SK-N-SH (cell line): ENCODE measurements at regions not wholly inside any gene's neighbourhood (a gene's known extent, or its start where the extent isn't known, plus 50 kb on each side); places are given as distances from the start of the nearest gene placed in this dataset.

Source experiments
- CTCF ChIA-PET: fragments of 300-600, 350-600 bp; formaldehyde crosslinking; extraction: SDS; loops from one replicate; lab custom pipeline; 2021; lab: Yijun Ruan, JAX
- POLR2A ChIA-PET: fragments of 350-600 bp; sonication (Branson Sonifier 250); formaldehyde crosslinking; extraction: SDS; loops from one replicate; lab custom pipeline; 2020; ENCODE audit warnings: antibody characterized with exemption, inconsistent platforms; lab: Yijun Ruan, JAX
- DNase-seq: peaks from one replicate; pipeline ENCODE4 v3.0.0; 2012
- H2AFZ ChIP-seq: fragments of 200-600 bp; sonication (generic); 2 replicates; pipeline ENCODE4 v1.8.1; 2016; ENCODE audit warnings: antibody characterized with exemption, mild to moderate bottlenecking, low read depth
- H3F3A ChIP-seq: fragments of 200-600 bp; sonication (generic); replicated peaks from 2 replicates; pipeline ENCODE3; 2016; ENCODE audit warnings: antibody characterized with exemption, mild to moderate bottlenecking; ENCODE audit not compliant: insufficient read depth
- H3K27ac ChIP-seq, 2 experiments: fragments of 200-500 bp in 1 of 2; fragments of 200-600 bp in 1 of 2; sonication (Bioruptor generic) in 1 of 2; sonication (generic), shearing (Covaris generic) in 1 of 2; 2 replicates each; pipeline versions ENCODE4 v1.5.1 to v1.6.1; 2014 to 2016; ENCODE audit warnings: low read depth in 2 of 2, inconsistent platforms in 1 of 2, low read length in 1 of 2, mild to moderate bottlenecking in 1 of 2, mixed read lengths in 1 of 2
- H3K27me3 ChIP-seq: fragments of 200-600 bp; sonication (generic), shearing (Covaris generic); 2 replicates; pipeline ENCODE4 v1.6.1; 2016; ENCODE audit warnings: mixed run types; ENCODE audit not compliant: insufficient read depth
- H3K36me3 ChIP-seq, 2 experiments: fragments of 200-500 bp in 1 of 2; fragments of 200-600 bp in 1 of 2; sonication (Bioruptor generic) in 1 of 2; sonication (generic) in 1 of 2; replicated peaks in 1 of 2; 2 replicates each; pipeline versions ENCODE3 to v1.5.1; 2014 to 2016; ENCODE audit warnings: low read length in 1 of 2, mild to moderate bottlenecking in 1 of 2; ENCODE audit not compliant: insufficient read depth in 2 of 2, control insufficient read depth in 1 of 2
- H3K4me1 ChIP-seq, 2 experiments: fragments of 200-500 bp in 1 of 2; fragments of 200-600 bp in 1 of 2; sonication (Bioruptor generic) in 1 of 2; sonication (generic), shearing (Covaris generic) in 1 of 2; 2 replicates each; pipeline versions ENCODE4 v1.5.1 to v1.6.1; 2014 to 2016; ENCODE audit warnings: low read depth in 1 of 2, low read length in 1 of 2, mixed run types in 1 of 2; ENCODE audit not compliant: insufficient read depth in 2 of 2, control insufficient read depth in 1 of 2
- H3K4me2 ChIP-seq: fragments of 200-600 bp; sonication (generic), shearing (Covaris generic); 2 replicates; pipeline ENCODE4 v1.6.1; 2017; ENCODE audit warnings: mixed run types
- H3K4me3 ChIP-seq, 2 experiments: fragments of 200-500 bp in 1 of 2; fragments of 200-600 bp in 1 of 2; sonication (Bioruptor generic) in 1 of 2; sonication (generic), shearing (Covaris generic) in 1 of 2; 2 replicates each; pipeline versions ENCODE4 v1.5.1 to v1.8.1; 2014 to 2016; ENCODE audit warnings: low read depth in 2 of 2, inconsistent platforms in 1 of 2, low read length in 1 of 2, mild to moderate bottlenecking in 1 of 2, mixed read lengths in 1 of 2, moderate library complexity in 1 of 2
- H3K79me2 ChIP-seq: fragments of 200-600 bp; sonication (generic); 2 replicates; pipeline ENCODE4 v1.8.1; 2017; ENCODE audit warnings: mild to moderate bottlenecking; ENCODE audit not compliant: insufficient read depth
- H3K9ac ChIP-seq: fragments of 200-600 bp; sonication (generic); 2 replicates; pipeline ENCODE4 v1.6.1; 2017; ENCODE audit warnings: mixed run types
- H3K9me2 ChIP-seq: fragments of 200-600 bp; sonication (generic); 2 replicates; pipeline ENCODE4 v1.6.1; 2017; ENCODE audit warnings: mixed run types
- H3K9me3 ChIP-seq: fragments of 200-600 bp; sonication (generic); 2 replicates; pipeline ENCODE4 v1.6.1; 2017; ENCODE audit warnings: mixed run types, mild to moderate bottlenecking, moderate library complexity
- H4K20me1 ChIP-seq: fragments of 200-600 bp; sonication (generic); 2 replicates; pipeline ENCODE4 v1.6.1; 2017; ENCODE audit warnings: mild to moderate bottlenecking, mixed run types; ENCODE audit not compliant: insufficient read depth
- CHD2 ChIP-seq: fragments of 150-350 bp; IDR thresholded peaks from 2 replicates; pipeline ENCODE4 v1.6.1; 2018; ENCODE audit warnings: low read length; ENCODE audit not compliant: partially characterized antibody
- CTCF ChIP-seq: fragments of 200-600 bp; sonication (generic); IDR thresholded peaks from 2 replicates; pipeline ENCODE4 v1.6.1; 2017; ENCODE audit warnings: antibody characterized with exemption, mild to moderate bottlenecking, moderate library complexity
- ELF1 ChIP-seq: IDR thresholded peaks from 2 replicates; pipeline ENCODE4 v1.4.0; 2012
- EP300 ChIP-seq, 2 experiments: IDR thresholded peaks; 2 replicates each; pipeline versions ENCODE4 v1.4.0 to v1.6.1; 2012; ENCODE audit warnings: borderline replicate concordance in 1 of 2, low read depth in 1 of 2, low read length in 1 of 2
- IRF3 ChIP-seq: fragments of 150-350 bp; IDR thresholded peaks from 2 replicates; pipeline ENCODE4 v1.6.1; 2016; ENCODE audit warnings: mild to moderate bottlenecking, low read depth, low read length
- JUND ChIP-seq: IDR thresholded peaks from 2 replicates; pipeline ENCODE4 v1.4.0; 2012
- NFIC ChIP-seq: IDR thresholded peaks from 2 replicates; pipeline ENCODE4 v1.4.0; 2012; ENCODE audit warnings: borderline replicate concordance
- NRF1 ChIP-seq: IDR thresholded peaks from 2 replicates; pipeline ENCODE4 v1.6.1; 2012; ENCODE audit warnings: low read depth, mild to moderate bottlenecking, low read length
- POLR2AphosphoS5 ChIP-seq: IDR thresholded peaks from 2 replicates; pipeline ENCODE4 v1.6.1; 2012; ENCODE audit warnings: low read depth, low read length
- RCOR1 ChIP-seq: fragments of 150-350 bp; IDR thresholded peaks from 2 replicates; pipeline ENCODE4 v1.6.1; 2017; ENCODE audit warnings: antibody characterized with exemption, low read length
- RFX5 ChIP-seq: IDR thresholded peaks from 2 replicates; pipeline ENCODE4 v1.6.1; 2012; ENCODE audit warnings: mild to moderate bottlenecking, improper control_type of control experiment, low read length
- SMC3 ChIP-seq: IDR thresholded peaks from 2 replicates; pipeline ENCODE4 v1.6.1; 2012; ENCODE audit warnings: low read depth, low read length, improper control_type of control experiment
- TCF12 ChIP-seq: IDR thresholded peaks from 2 replicates; pipeline ENCODE4 v1.4.0; 2012
- TEAD4 ChIP-seq: IDR thresholded peaks from 2 replicates; pipeline ENCODE4 v1.4.0; 2012; ENCODE audit warnings: mild to moderate bottlenecking, borderline replicate concordance; ENCODE audit not compliant: insufficient read depth
- USF1 ChIP-seq: IDR thresholded peaks from 2 replicates; pipeline ENCODE4 v1.4.0; 2012; ENCODE audit warnings: low read depth, borderline replicate concordance
- WGBS: methylation state at CpG from one replicate; pipeline ENCODE4 v1.1.6; 2017; ENCODE audit warnings: low lambda C conversion rate; 5-methylcytosine and 5-hydroxymethylcytosine counted together

GRCh38 chr13:64704121-64704649 lies 2526.0 kb downstream of the PCDH9 start:
- no peaks in the 10 kb centered on the region for H3K79me2 ChIP-seq
- no peak overlapping the region for H3K4me2 ChIP-seq
- H3K4me1 ChIP-seq: no peaks in the 10 kb centered on the region; a peak in 1 of 4 replicates
- 89% methylated on average over 6 of the region's 6 CpGs for WGBS
- H3K27me3 ChIP-seq: no peaks in the 10 kb centered on the region
- no peak overlapping the region for H3K4me3 ChIP-seq
- no peak overlapping the region for H2AFZ ChIP-seq
- TF ChIP-seq NRF1: no peak
- TF ChIP-seq TCF12: no peak
- no peak for TF ChIP-seq NFIC
- no peak for TF ChIP-seq CTCF
- TF ChIP-seq SMC3: no peak
- TF ChIP-seq TEAD4: no peak
- no peak for TF ChIP-seq RFX5
- no peak for TF ChIP-seq RCOR1
- TF ChIP-seq USF1: no peak
- no peak for TF ChIP-seq POLR2AphosphoS5
- no peak for TF ChIP-seq IRF3
- H3F3A ChIP-seq: no peaks in the 10 kb centered on the region
- H3K9me2 ChIP-seq: no peaks in the 10 kb centered on the region
- H3K9ac ChIP-seq: no peak overlapping the region
- DNase-seq: no peak
- H3K9me3 ChIP-seq: no peaks in the 10 kb centered on the region
- CTCF ChIA-PET: no interaction called here
- no peak overlapping the region for H3K27ac ChIP-seq
- H4K20me1 ChIP-seq: no peaks in the 10 kb centered on the region
- POLR2A ChIA-PET: no interaction called here
- H3K36me3 ChIP-seq: no peaks in the 10 kb centered on the region

GRCh38 chr13:64697226-64697625 lies 2532.9 kb downstream of the PCDH9 start:
- POLR2A ChIA-PET: no interaction called here
- no peak for DNase-seq
- Histone ChIP-seq H3K36me3 (no peaks in the 10 kb centered on the region), H3K4me2 (no peak overlapping the region), H3K4me3 (no peak overlapping the region), H3K79me2 (no peaks in the 10 kb centered on the region), H3K27me3 (no peaks in the 10 kb centered on the region), H3F3A (no peaks in the 10 kb centered on the region), H2AFZ (no peak overlapping the region), H3K9ac (no peak overlapping the region), H3K4me1 (no peaks in the 10 kb centered on the region), H3K9me2 (no peaks in the 10 kb centered on the region), H3K27ac (no peak overlapping the region), H3K9me3 (no peaks in the 10 kb centered on the region), H4K20me1 (no peaks in the 10 kb centered on the region)
- TF ChIP-seq EP300 (IDR thresholded peaks at IDR 0.05; ENCODE audit: borderline replicate concordance in 1 of 2, low read depth in 1 of 2, low read length in 1 of 2) (no peak), ELF1 (no peak), RFX5 (no peak), CHD2 (no peak), JUND (no peak)
- CTCF ChIA-PET: no interaction called here
- 61% methylated on average over 2 of the region's 2 CpGs for WGBS
